ENCODE measurements at regions not wholly inside any gene's neighbourhood (a gene's known extent, or its start where the extent isn't known, plus 50 kb on each side); places are given as distances from the start of the nearest gene placed in this dataset.

DNA sequence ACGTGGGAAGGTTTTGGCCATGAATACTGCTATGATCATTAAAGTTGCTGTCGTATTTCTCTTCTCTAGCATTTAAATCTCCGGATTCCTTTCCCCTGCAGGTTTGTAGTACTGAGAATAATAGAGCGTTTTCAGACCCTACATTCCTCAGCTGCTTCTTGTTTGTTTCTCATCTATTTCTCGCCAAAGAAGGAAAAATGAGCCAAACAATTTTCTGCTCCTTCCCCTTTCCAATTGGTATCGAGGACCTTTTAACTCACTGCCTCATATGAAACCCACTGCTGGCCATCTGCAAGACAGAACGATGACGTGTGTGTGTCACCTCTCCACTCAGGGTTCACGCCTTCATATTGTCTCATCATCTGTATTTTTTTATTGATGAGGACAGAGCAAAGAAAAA, 689.4 kb upstream of the WWC1 start:
- TF ChIP-seq RXRA (IDR thresholded peaks at IDR 0.05) = no peak
- no peak for TF ChIP-seq HNF4A (conservative IDR thresholded peaks at IDR 0.05)
- TF ChIP-seq YY1 (IDR thresholded peaks at IDR 0.05) = no peak
- no peak for TF ChIP-seq REST (IDR thresholded peaks at IDR 0.05)
- Histone ChIP-seq H3K27me3 (ENCODE audit: control insufficient read depth in 4 of 4, insufficient read depth in 4 of 4, low read length in 3 of 4) (no peaks in the 10 kb centered on the region), H3K9me3 (ENCODE audit: control insufficient read depth in 4 of 4, low read length in 3 of 4) (no peaks in the 10 kb centered on the region), H3K36me3 (ENCODE audit: control insufficient read depth in 4 of 4, insufficient read depth in 3 of 4, low read depth in 1 of 4, low read length in 3 of 4) (no peaks in the 10 kb centered on the region), H3K9ac (ENCODE audit: low read depth in 1 of 2, low read length in 2 of 2) (no peak overlapping the region), H3K27ac (ENCODE audit: low read depth in 1 of 2, low read length in 2 of 2) (no peak overlapping the region), H3K4me3 (ENCODE audit: low read depth in 1 of 3, low read length in 3 of 3) (no peak overlapping the region), H3K4me1 (ENCODE audit: control insufficient read depth in 4 of 4, insufficient read depth in 4 of 4, low read length in 3 of 4) (no peaks in the 10 kb centered on the region)
- DNase-seq (ENCODE audit: low spot score) = no peak
- 71% methylated on average over 9 of the region's 9 CpGs for whole genome bisulfite sequencing

DNA sequence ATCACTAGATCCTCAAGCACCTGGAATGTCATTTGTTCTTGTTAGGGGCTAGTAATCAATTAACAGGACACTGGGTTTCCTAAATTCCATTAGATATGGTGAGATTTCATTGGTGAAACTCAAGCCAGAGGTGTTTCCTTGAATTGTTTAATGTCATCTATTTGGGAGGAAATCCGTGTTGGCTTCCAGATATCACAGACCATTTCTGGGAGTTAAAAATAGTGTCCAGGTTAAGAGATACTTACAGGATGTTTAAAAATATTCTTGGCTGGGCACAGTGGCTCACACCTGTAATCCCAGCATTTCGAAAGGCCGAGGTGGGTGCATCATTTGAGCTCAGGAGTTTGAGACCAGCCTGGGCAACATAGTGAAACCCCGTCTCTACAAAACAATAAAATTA, 688.3 kb upstream of the WWC1 start:
- H3K27ac ChIP-seq (ENCODE audit: low read depth in 1 of 2, low read length in 2 of 2) = no peak overlapping the region
- H3K4me1 ChIP-seq (ENCODE audit: control insufficient read depth in 4 of 4, insufficient read depth in 4 of 4, low read length in 3 of 4) = no peaks in the 10 kb centered on the region
- 70% methylated on average over 4 of the region's 4 CpGs for WGBS
- H3K27me3 ChIP-seq (ENCODE audit: control insufficient read depth in 4 of 4, insufficient read depth in 4 of 4, low read length in 3 of 4) = no peaks in the 10 kb centered on the region
- no peaks in the 10 kb centered on the region for H3K36me3 ChIP-seq (ENCODE audit: control insufficient read depth in 4 of 4, insufficient read depth in 3 of 4, low read depth in 1 of 4, low read length in 3 of 4)
- no peaks in the 10 kb centered on the region for H3K9me3 ChIP-seq (ENCODE audit: control insufficient read depth in 4 of 4, low read length in 3 of 4)
- no peak for DNase-seq (ENCODE audit: low spot score)
- TF ChIP-seq HNF4A (conservative IDR thresholded peaks at IDR 0.05) (no peak), EGR1 (IDR thresholded peaks at IDR 0.05; ENCODE audit: low read depth in 2 of 2) (no peak), NR2F2 (IDR thresholded peaks at IDR 0.05) (no peak)
- H3K9ac ChIP-seq (ENCODE audit: low read depth in 1 of 2, low read length in 2 of 2) = no peak overlapping the region
- H3K4me3 ChIP-seq (ENCODE audit: low read depth in 1 of 3, low read length in 3 of 3) = no peak overlapping the region

- Histone ChIP-seq H3K4me1 (ENCODE audit: control insufficient read depth in 4 of 4, insufficient read depth in 4 of 4, low read length in 3 of 4) (no peaks in the 10 kb centered on the region), H3K9me3 (ENCODE audit: control insufficient read depth in 4 of 4, low read length in 3 of 4) (no peaks in the 10 kb centered on the region), H3K4me3 (ENCODE audit: low read depth in 1 of 3, low read length in 3 of 3) (no peak overlapping the region), H3K27ac (ENCODE audit: low read depth in 1 of 2, low read length in 2 of 2) (no peak overlapping the region), H3K36me3 (ENCODE audit: control insufficient read depth in 4 of 4, insufficient read depth in 3 of 4, low read depth in 1 of 4, low read length in 3 of 4) (no peaks in the 10 kb centered on the region), H3K27me3 (ENCODE audit: control insufficient read depth in 4 of 4, insufficient read depth in 4 of 4, low read length in 3 of 4) (no peaks in the 10 kb centered on the region), H3K9ac (ENCODE audit: low read depth in 1 of 2, low read length in 2 of 2) (no peak overlapping the region)
- 83% methylated on average over 13 of the region's 13 CpGs for WGBS
- no peak for DNase-seq (ENCODE audit: low spot score)
- TF ChIP-seq, protein P1, sequence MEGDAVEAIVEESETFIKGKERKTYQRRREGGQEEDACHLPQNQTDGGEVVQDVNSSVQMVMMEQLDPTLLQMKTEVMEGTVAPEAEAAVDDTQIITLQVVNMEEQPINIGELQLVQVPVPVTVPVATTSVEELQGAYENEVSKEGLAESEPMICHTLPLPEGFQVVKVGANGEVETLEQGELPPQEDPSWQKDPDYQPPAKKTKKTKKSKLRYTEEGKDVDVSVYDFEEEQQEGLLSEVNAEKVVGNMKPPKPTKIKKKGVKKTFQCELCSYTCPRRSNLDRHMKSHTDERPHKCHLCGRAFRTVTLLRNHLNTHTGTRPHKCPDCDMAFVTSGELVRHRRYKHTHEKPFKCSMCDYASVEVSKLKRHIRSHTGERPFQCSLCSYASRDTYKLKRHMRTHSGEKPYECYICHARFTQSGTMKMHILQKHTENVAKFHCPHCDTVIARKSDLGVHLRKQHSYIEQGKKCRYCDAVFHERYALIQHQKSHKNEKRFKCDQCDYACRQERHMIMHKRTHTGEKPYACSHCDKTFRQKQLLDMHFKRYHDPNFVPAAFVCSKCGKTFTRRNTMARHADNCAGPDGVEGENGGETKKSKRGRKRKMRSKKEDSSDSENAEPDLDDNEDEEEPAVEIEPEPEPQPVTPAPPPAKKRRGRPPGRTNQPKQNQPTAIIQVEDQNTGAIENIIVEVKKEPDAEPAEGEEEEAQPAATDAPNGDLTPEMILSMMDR (IDR thresholded peaks at IDR 0.05; ENCODE audit: low read depth, low read length, missing input control) = no peak
- no peak for TF ChIP-seq EGR1 (IDR thresholded peaks at IDR 0.05; ENCODE audit: low read depth in 2 of 2)
- no peak for TF ChIP-seq HNF4A (conservative IDR thresholded peaks at IDR 0.05)
- TF ChIP-seq YY1 (IDR thresholded peaks at IDR 0.05) = no peak
- TF ChIP-seq GABPA (IDR thresholded peaks at IDR 0.05 in 1 of 2, conservative IDR thresholded peaks at IDR 0.05 in 1 of 2) = no peak
These were observed 682.8 kb upstream of the WWC1 start for GRCh38 chr5:167608390-167609272.

All from liver (tissue), 8 donors.